Adrenal gland (tissue), 9 donors: ENCODE measurements at regions not wholly inside any gene's neighbourhood (a gene's known extent, or its start where the extent isn't known, plus 50 kb on each side); places are given as distances from the start of the nearest gene placed in this dataset.

Experiments
- DNase-seq, 7 donors: peaks; one replicate each; pipeline ENCODE4 v3.0.0-alpha.2; 2019 to 2020
- H3K27ac ChIP-seq, 5 donors: fragments of 200-600 bp; sonication (generic) in 4 of 5; 1 replicate in 3 of 5; 2 replicates in 2 of 5; pipeline versions ENCODE4 v1.5.1 to v1.8.0; 2016 to 2020; ENCODE audit warnings: mild to moderate bottlenecking in 1 of 5
- H3K27me3 ChIP-seq: fragments of 200-600 bp; 2 replicates; pipeline ENCODE4 v1.8.0; 2021
- H3K36me3 ChIP-seq, 2 donors: fragments of 200-600 bp; replicated peaks in 1 of 2; 1 replicate in 1 of 2; 2 replicates in 1 of 2; pipeline versions ENCODE4 v1.5.1 to v1.8.0; 2018 to 2022
- H3K4me1 ChIP-seq, 2 donors: fragments of 200-600 bp; replicated peaks in 1 of 2; 1 replicate in 1 of 2; 2 replicates in 1 of 2; pipeline versions ENCODE4 v1.5.1 to v1.8.0; 2018 to 2021
- H3K4me3 ChIP-seq, 4 donors: fragments of 200-600 bp; sonication (generic) in 3 of 4; one replicate each; pipeline ENCODE4 v1.5.1; 2016 to 2018
- H3K9me3 ChIP-seq, 3 donors: fragments of 200-600 bp; sonication (generic) in 1 of 3; replicated peaks in 1 of 3; 1 replicate in 2 of 3; 2 replicates in 1 of 3; pipeline versions ENCODE4 v1.5.1 to v1.8.0; 2016 to 2021
- CTCF ChIP-seq, 6 experiments: fragments of 450-650 bp in 4 of 6; fragments of 200-600 bp in 2 of 6; sonication (generic) in 1 of 6; IDR thresholded peaks; 1 replicate in 5 of 6; 2 replicates in 1 of 6; pipeline versions ENCODE4 v1.5.1 to v1.8.0; 2016 to 2021; ENCODE audit warnings: antibody characterized with exemption in 6 of 6, mild to moderate bottlenecking in 2 of 6, moderate library complexity in 1 of 6
- POLR2A ChIP-seq, 2 donors: fragments of 450-650 bp; IDR thresholded peaks; one replicate each; pipeline ENCODE4 v1.6.1; 2017; ENCODE audit warnings: antibody characterized with exemption in 2 of 2, mild to moderate bottlenecking in 2 of 2, moderate library complexity in 1 of 2
- WGBS, 4 donors: extraction: QIAGEN DNeasy Blood & Tissue Kit in 2 of 4; methylation state at CpG; one replicate each; pipeline versions ENCODE4 v1.1.5 to v1.1.7; 2013 to 2017; 5-methylcytosine and 5-hydroxymethylcytosine counted together
- intact Hi-C, 2 donors: fragments of 100-400 bp; cut with DNase I; formaldehyde crosslinking; loops; one replicate each; pipeline versions ENCODE4 v1.14.1 to v1.15.0; 2022 to 2023
- donor health status: healthy with polysubstance abuse.
- donor health status: Bipolar disorder and iron deficiency.
- donor health status: DM: yes; HTN: yes; CAD: no.
- donor health status: DM: no; HTN: no; CAD: no.
- donor health status: DM: no; HTN: no; CAD: no.

DNA sequence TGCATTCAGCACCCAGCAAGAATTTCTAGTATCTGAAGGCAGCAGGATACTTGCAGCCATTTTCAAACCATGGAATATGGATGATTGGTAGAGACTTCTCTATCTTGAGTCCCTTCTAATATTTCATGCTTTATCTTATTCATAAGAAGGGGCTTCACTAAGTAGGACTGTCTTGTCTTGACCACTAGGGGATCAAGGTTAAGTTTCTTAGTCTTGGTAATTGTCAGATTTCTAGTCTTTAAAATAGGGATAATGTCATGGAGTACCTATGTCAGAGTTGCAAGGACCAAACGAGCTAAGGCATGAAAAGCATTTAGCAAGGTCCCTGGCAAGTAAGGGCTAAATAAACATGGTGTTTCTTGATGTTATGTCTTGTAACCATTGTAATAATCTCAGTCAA is 68.5 kb upstream of the ESR1 start:
- TF ChIP-seq POLR2A (IDR thresholded peaks at IDR 0.05) (no peak), CTCF (IDR thresholded peaks at IDR 0.05) (no peak)
- 67 to 70% (median 67%) methylated on average over 1 of the region's 1 CpG for WGBS, 4 donors

GRCh38 chr6:151740820-151741219 is 66.7 kb upstream of the ESR1 start:
- Histone ChIP-seq H3K27me3 (no peaks in the 10 kb centered on the region), H3K36me3 (no peaks in the 10 kb centered on the region), H3K4me3 (no peak overlapping the region), H3K9me3 (no peaks in the 10 kb centered on the region), H3K27ac (no peak overlapping the region), H3K4me1 (peaks cover 0 to 3% of the 10 kb centered on the region in 2 donors)
- DNase-seq, result no peak
- intact Hi-C loops, result no loop called here
- WGBS, 4 donors, result 92 to 98% (median 96%) methylated on average over 4 of the region's 4 CpGs
- TF ChIP-seq CTCF (IDR thresholded peaks at IDR 0.05) (no peak), POLR2A (IDR thresholded peaks at IDR 0.05) (no peak)

More for the DNA sequence above, 68.5 kb upstream of the ESR1 start:
- no peaks in the 10 kb centered on the region for H3K9me3 ChIP-seq
- peaks cover 0 to 3% of the 10 kb centered on the region in 2 donors for H3K4me1 ChIP-seq
- DNase-seq, result no peak
- H3K27ac ChIP-seq, result no peak overlapping the region
- H3K36me3 ChIP-seq, result no peaks in the 10 kb centered on the region
- H3K4me3 ChIP-seq, result no peak overlapping the region
- H3K27me3 ChIP-seq, result no peaks in the 10 kb centered on the region
- intact Hi-C loops, result no loop called here

GRCh38 chr6:151747896-151748295 is 59.6 kb upstream of the ESR1 start:
- intact Hi-C loops, result no loop called here
- TF ChIP-seq POLR2A (IDR thresholded peaks at IDR 0.05), result no peak
- TF ChIP-seq CTCF (IDR thresholded peaks at IDR 0.05), result no peak
- no peak for DNase-seq
- Histone ChIP-seq H3K9me3 (no peaks in the 10 kb centered on the region), H3K27me3 (no peaks in the 10 kb centered on the region), H3K4me3 (no peak overlapping the region), H3K4me1 (no peaks in the 10 kb centered on the region), H3K27ac (no peak overlapping the region), H3K36me3 (no peaks in the 10 kb centered on the region)
- 48 to 71% (median 56%) methylated on average over 2 of the region's 2 CpGs for WGBS, 4 donors

DNA sequence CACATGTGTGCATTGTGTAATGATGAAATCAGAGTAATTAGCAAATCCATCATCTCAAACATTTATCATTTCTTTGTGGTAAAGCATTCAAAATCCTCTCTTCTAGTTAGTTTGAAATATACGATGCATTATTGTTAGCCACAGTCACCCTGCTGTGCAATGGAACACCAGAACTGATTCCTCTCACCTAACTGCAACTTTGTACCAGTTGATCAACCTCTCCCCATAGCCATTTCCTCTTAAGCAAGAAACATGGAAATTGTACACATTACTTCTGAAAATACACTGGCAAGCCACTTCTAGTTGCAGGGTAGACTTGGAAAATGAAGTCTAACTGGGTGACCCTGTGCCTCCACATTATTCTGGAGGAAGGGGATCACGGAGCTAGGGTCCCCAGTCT is 58.1 kb upstream of the ESR1 start:
- H3K36me3 ChIP-seq, result no peaks in the 10 kb centered on the region
- no peak overlapping the region for H3K27ac ChIP-seq
- no peaks in the 10 kb centered on the region for H3K9me3 ChIP-seq
- DNase-seq, result no peak
- H3K4me1 ChIP-seq, result no peaks in the 10 kb centered on the region
- H3K27me3 ChIP-seq, result no peaks in the 10 kb centered on the region
- intact Hi-C loops, result no loop called here
- no peak for TF ChIP-seq CTCF (IDR thresholded peaks at IDR 0.05)
- no peak for TF ChIP-seq POLR2A (IDR thresholded peaks at IDR 0.05)
- H3K4me3 ChIP-seq, result no peak overlapping the region
- WGBS, 4 donors, result 91 to 98% (median 93%) methylated on average over 2 of the region's 2 CpGs
